DMS 273 treated with DMSO at 0.1 percent for 48 hours (cell line): ENCODE measurements at regions not wholly inside any gene's neighbourhood (a gene's known extent, or its start where the extent isn't known, plus 50 kb on each side); places are given as distances from the start of the nearest gene placed in this dataset.
"Not testable (repeated sequence)": the region's sequence is repeated elsewhere in the genome, so short reads cannot be mapped to it uniquely, and the experiment has no call there.

ENCODE experiments used
- DNase-seq: peaks from one replicate; lab custom pipeline; 2025; lab: John Stamatoyannopoulos, UW

GRCh38 chr13:22897571-22898314 lies 283.0 kb upstream of the SGCG start:
- no peak for DNase-seq

- not testable (repeated sequence) for DNase-seq
Observed at GRCh38 chr13:22900416-22900951, 280.3 kb upstream of the SGCG start.

GRCh38 chr13:22903301-22903700 lies 277.5 kb upstream of the SGCG start:
- no peak for DNase-seq

GRCh38 chr13:22903925-22904324 lies 276.9 kb upstream of the SGCG start:
- DNase-seq: no peak

- DNase-seq: peak; percentile 2
Observed at GRCh38 chr13:22915442-22916082, 265.2 kb upstream of the SGCG start.

- not testable (repeated sequence) for DNase-seq
Observed at GRCh38 chr13:22916276-22916675, 264.5 kb upstream of the SGCG start.

- DNase-seq: no peak
Observed at GRCh38 chr13:22925881-22926747, 254.7 kb upstream of the SGCG start.

- DNase-seq: no peak
Observed at GRCh38 chr13:22926748-22927400, 253.9 kb upstream of the SGCG start.

- not testable (repeated sequence) for DNase-seq
Observed at GRCh38 chr13:22927845-22928244, 252.9 kb upstream of the SGCG start.

GRCh38 chr13:22929381-22930126 lies 251.2 kb upstream of the SGCG start:
- DNase-seq: no peak

GRCh38 chr13:22931576-22931975 lies 249.2 kb upstream of the SGCG start:
- DNase-seq: no peak

- DNase-seq: not testable (repeated sequence)
Observed at GRCh38 chr13:22932632-22933412, 248.0 kb upstream of the SGCG start.

GRCh38 chr13:22933571-22934181 lies 247.1 kb upstream of the SGCG start:
- no peak for DNase-seq

- DNase-seq: no peak
Observed at GRCh38 chr13:22934744-22935523, 245.8 kb upstream of the SGCG start.

- no peak for DNase-seq
Observed at GRCh38 chr13:22936228-22936627, 244.6 kb upstream of the SGCG start.

GRCh38 chr13:22937241-22937640 lies 243.5 kb upstream of the SGCG start:
- DNase-seq: no peak

GRCh38 chr13:22937953-22938352 lies 242.8 kb upstream of the SGCG start:
- DNase-seq: no peak

- no peak for DNase-seq
Observed at GRCh38 chr13:22938576-22938975, 242.2 kb upstream of the SGCG start.

- DNase-seq: no peak
Observed at GRCh38 chr13:22939157-22939556, 241.6 kb upstream of the SGCG start.
